Calu3 (cell line): ENCODE measurements at regions not wholly inside any gene's neighbourhood (a gene's known extent, or its start where the extent isn't known, plus 50 kb on each side); places are given as distances from the start of the nearest gene placed in this dataset.

ENCODE experiments used
- BruUV-seq: library from RNA; stranded (reverse); fragments of 400-500 nt; replicated peaks from 2 replicates; lab custom pipeline; 2021; lab: Mats Ljungman, UMichigan
- CTCF ChIA-PET: fragments of 300-600 bp; sonication (Branson Sonifier 250); formaldehyde crosslinking; loops from one replicate; lab custom pipeline; 2022; ENCODE audit warnings: antibody characterized with exemption; lab: Charles Lee
- DNase-seq: peaks from one replicate; pipeline ENCODE4 v3.0.0; 2022
- H3K27ac Mint-ChIP-seq: one replicate; pipeline ENCODE4 v1.8.0; 2022; ENCODE audit warnings: mixed read lengths; ENCODE audit not compliant: unreplicated experiment
- H3K27me3 Mint-ChIP-seq: one replicate; pipeline ENCODE4 v1.8.0; 2022; ENCODE audit warnings: mixed read lengths; ENCODE audit not compliant: unreplicated experiment
- H3K36me3 Mint-ChIP-seq: one replicate; pipeline ENCODE4 v1.8.0; 2022; ENCODE audit warnings: mild to moderate bottlenecking, moderate library complexity, mixed read lengths; ENCODE audit not compliant: insufficient read depth, unreplicated experiment
- H3K4me1 Mint-ChIP-seq: one replicate; pipeline ENCODE4 v1.8.0; 2022; ENCODE audit warnings: mild to moderate bottlenecking, low read depth, mixed read lengths; ENCODE audit not compliant: unreplicated experiment
- H3K4me3 Mint-ChIP-seq: one replicate; pipeline ENCODE4 v1.8.0; 2022; ENCODE audit warnings: mild to moderate bottlenecking, low read depth, moderate library complexity, mixed read lengths; ENCODE audit not compliant: unreplicated experiment
- H3K9me3 Mint-ChIP-seq: one replicate; pipeline ENCODE4 v1.8.0; 2022; ENCODE audit warnings: low read depth, mixed read lengths; ENCODE audit not compliant: unreplicated experiment
- CTCF ChIP-seq: fragments of 200-600 bp; IDR thresholded peaks from one replicate; pipeline ENCODE4 v1.8.0; 2022; ENCODE audit warnings: antibody characterized with exemption; ENCODE audit not compliant: unreplicated experiment
- intact Hi-C: fragments of 100-400 bp; cut with micrococcal nuclease; formaldehyde crosslinking; loops from one replicate; pipeline ENCODE4 v1.10.0; 2022; ENCODE audit not compliant: unreplicated experiment

- Mint-ChIP-seq H3K36me3 (no peaks in the 10 kb centered on the region), H3K4me3 (no peak overlapping the region), H3K27me3 (no peaks in the 10 kb centered on the region), H3K9me3 (peaks cover 4% of the 10 kb centered on the region), H3K27ac (no peak overlapping the region), H3K4me1 (no peaks in the 10 kb centered on the region)
- intact Hi-C loops, result no loop called here
- CTCF ChIA-PET, result no interaction called here
- no TSS peak for BruUV-seq
- no peak for TF ChIP-seq CTCF
- DNase-seq, result no peak
These were observed 887.6 kb upstream of the SEL1L start for GRCh38 chr14:82421286-82421685.

GRCh38 chr14:82422230-82422629 is 888.6 kb upstream of the SEL1L start:
- H3K9me3 Mint-ChIP-seq, result peaks cover 2% of the 10 kb centered on the region
- no peaks in the 10 kb centered on the region for H3K4me1 Mint-ChIP-seq
- TF ChIP-seq CTCF, result no peak
- no TSS peak for BruUV-seq
- H3K27ac Mint-ChIP-seq, result no peak overlapping the region
- H3K36me3 Mint-ChIP-seq, result no peaks in the 10 kb centered on the region
- intact Hi-C loops, result no loop called here
- H3K27me3 Mint-ChIP-seq, result no peaks in the 10 kb centered on the region
- DNase-seq, result no peak
- no peak overlapping the region for H3K4me3 Mint-ChIP-seq
- CTCF ChIA-PET, result no interaction called here

GRCh38 chr14:82425261-82425660 is 891.6 kb upstream of the SEL1L start:
- intact Hi-C loops, result no loop called here
- no peak for TF ChIP-seq CTCF
- H3K27ac Mint-ChIP-seq, result no peak overlapping the region
- peaks cover 8% of the 10 kb centered on the region for H3K9me3 Mint-ChIP-seq
- no peak for DNase-seq
- no peaks in the 10 kb centered on the region for H3K36me3 Mint-ChIP-seq
- H3K27me3 Mint-ChIP-seq, result no peaks in the 10 kb centered on the region
- CTCF ChIA-PET, result no interaction called here
- H3K4me3 Mint-ChIP-seq, result no peak overlapping the region
- BruUV-seq, result no TSS peak
- H3K4me1 Mint-ChIP-seq, result no peaks in the 10 kb centered on the region

GRCh38 chr14:82431031-82431430 is 897.4 kb upstream of the SEL1L start:
- no peak overlapping the region for H3K4me3 Mint-ChIP-seq
- no peaks in the 10 kb centered on the region for H3K27me3 Mint-ChIP-seq
- DNase-seq, result no peak
- intact Hi-C loops, result no loop called here
- TF ChIP-seq CTCF, result no peak
- CTCF ChIA-PET, result no interaction called here
- no peaks in the 10 kb centered on the region for H3K36me3 Mint-ChIP-seq
- BruUV-seq, result no TSS peak
- no peak overlapping the region for H3K27ac Mint-ChIP-seq
- H3K9me3 Mint-ChIP-seq, result peaks cover 15% of the 10 kb centered on the region
- no peaks in the 10 kb centered on the region for H3K4me1 Mint-ChIP-seq
